Kasumi-1 (cell line): ENCODE measurements at regions not wholly inside any gene's neighbourhood (a gene's known extent, or its start where the extent isn't known, plus 50 kb on each side); places are given as distances from the start of the nearest gene placed in this dataset.

Experiments used
- DNase-seq, 2 experiments: peaks; one replicate each; lab custom pipeline; 2025; lab: John Stamatoyannopoulos, UW

- DNase-seq: no peak
Measured at GRCh38 chr15:93201940-93202339, 112.9 kb upstream of the RGMA start.

- DNase-seq: no peak
Measured at GRCh38 chr15:93200837-93201226, 111.8 kb upstream of the RGMA start.

GRCh38 chr15:93200081-93200836, 111.2 kb upstream of the RGMA start:
- no peak for DNase-seq

- DNase-seq: no peak
Measured at GRCh38 chr15:93196135-93196670, 107.2 kb upstream of the RGMA start.

GRCh38 chr15:93195109-93195508, 106.1 kb upstream of the RGMA start:
- DNase-seq: no peak

GRCh38 chr15:93190238-93190637, 101.2 kb upstream of the RGMA start:
- DNase-seq: no peak

- no peak for DNase-seq
Measured at GRCh38 chr15:93189561-93189960, 100.5 kb upstream of the RGMA start.

GRCh38 chr15:93188236-93188635, 99.2 kb upstream of the RGMA start:
- no peak for DNase-seq

GRCh38 chr15:93185796-93186195, 96.8 kb upstream of the RGMA start:
- no peak for DNase-seq

- DNase-seq: no peak
Measured at GRCh38 chr15:93182703-93183205, 93.7 kb upstream of the RGMA start.

GRCh38 chr15:93180656-93181055, 91.6 kb upstream of the RGMA start:
- no peak for DNase-seq

GRCh38 chr15:93180128-93180527, 91.1 kb upstream of the RGMA start:
- DNase-seq: no peak

- DNase-seq: no peak
Measured at GRCh38 chr15:93179700-93180102, 90.7 kb upstream of the RGMA start.

GRCh38 chr15:93179072-93179471, 90.1 kb upstream of the RGMA start:
- no peak for DNase-seq

- no peak for DNase-seq
Measured at GRCh38 chr15:93178371-93178770, 89.4 kb upstream of the RGMA start.

GRCh38 chr15:93176065-93176464, 87.1 kb upstream of the RGMA start:
- DNase-seq: no peak

- no peak for DNase-seq
Measured at GRCh38 chr15:93174836-93175235, 85.8 kb upstream of the RGMA start.

GRCh38 chr15:93173369-93173768, 84.4 kb upstream of the RGMA start:
- no peak for DNase-seq

- DNase-seq: no peak
Measured at GRCh38 chr15:93171476-93171875, 82.5 kb upstream of the RGMA start.

- no peak for DNase-seq
Measured at GRCh38 chr15:93170329-93170728, 81.3 kb upstream of the RGMA start.

- no peak for DNase-seq
Measured at GRCh38 chr15:93168910-93169309, 79.9 kb upstream of the RGMA start.

- DNase-seq: no peak
Measured at GRCh38 chr15:93167291-93167690, 78.3 kb upstream of the RGMA start.

- no peak for DNase-seq
Measured at GRCh38 chr15:93166675-93167074, 77.7 kb upstream of the RGMA start.
